GM19023 (cell line): ENCODE measurements at regions not wholly inside any gene's neighbourhood (a gene's known extent, or its start where the extent isn't known, plus 50 kb on each side); places are given as distances from the start of the nearest gene placed in this dataset.
"Not testable (repeated sequence)": the region's sequence is repeated elsewhere in the genome, so short reads cannot be mapped to it uniquely, and the experiment has no call there.

Experiments used
- ATAC-seq: cut with Tn5 transposase; IDR thresholded peaks from one replicate; pipeline ENCODE4 v1.9.1; 2021; ENCODE audit warnings: mild to moderate bottlenecking, moderate library complexity; ENCODE audit not compliant: unreplicated experiment

DNA sequence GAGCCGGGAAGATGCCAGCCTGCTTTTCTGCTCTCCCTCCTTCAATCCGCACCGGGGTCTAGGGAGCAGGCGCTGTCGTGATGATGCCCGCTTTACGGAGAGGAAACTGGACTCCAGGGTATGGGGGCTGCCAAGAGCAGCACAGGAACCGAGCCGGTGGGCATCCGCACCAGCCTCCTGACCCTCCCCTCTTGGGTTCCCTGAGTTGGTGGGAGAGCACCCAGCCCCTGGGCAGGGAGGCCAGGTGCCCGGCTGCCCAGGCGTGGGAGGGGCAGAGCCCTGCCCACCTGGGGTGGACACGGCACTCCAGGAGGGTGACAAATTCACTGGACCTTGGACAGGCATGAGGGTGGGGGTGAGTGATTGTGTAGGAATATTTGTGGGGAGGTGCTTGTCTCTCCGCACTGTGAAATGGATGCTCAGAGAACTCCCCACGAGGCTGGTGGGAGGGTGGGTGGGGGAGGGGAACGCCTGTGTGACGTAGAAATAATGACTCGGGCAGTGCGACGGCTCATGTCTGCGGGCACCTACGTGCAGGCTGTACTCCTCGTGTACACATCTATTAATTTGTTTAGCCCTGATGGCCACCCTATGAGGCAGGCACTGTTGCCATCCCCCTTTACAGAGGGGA, 173.4 kb downstream of the BMP7 start:
- ATAC-seq: no peak

DNA sequence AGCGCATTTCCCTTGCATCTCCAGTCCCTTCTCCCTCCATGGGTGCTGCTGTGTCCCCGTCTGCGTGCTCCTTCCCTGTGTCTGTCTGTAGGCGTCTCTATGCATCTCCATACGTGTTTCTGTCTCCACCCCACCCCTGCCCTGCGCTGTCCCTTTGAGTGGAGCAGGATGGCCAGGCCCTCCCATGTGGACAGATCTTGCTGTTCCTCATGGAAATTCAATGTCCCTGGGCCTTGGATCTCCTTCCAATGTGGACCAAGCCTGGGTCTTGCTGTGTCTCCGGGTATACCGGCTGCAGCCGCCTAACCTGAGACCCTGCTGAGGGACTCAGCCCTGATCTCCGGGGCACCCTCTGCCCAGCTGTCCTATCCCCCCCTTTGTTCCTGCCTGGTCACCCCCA, 172.7 kb downstream of the BMP7 start:
- ATAC-seq: no peak

DNA sequence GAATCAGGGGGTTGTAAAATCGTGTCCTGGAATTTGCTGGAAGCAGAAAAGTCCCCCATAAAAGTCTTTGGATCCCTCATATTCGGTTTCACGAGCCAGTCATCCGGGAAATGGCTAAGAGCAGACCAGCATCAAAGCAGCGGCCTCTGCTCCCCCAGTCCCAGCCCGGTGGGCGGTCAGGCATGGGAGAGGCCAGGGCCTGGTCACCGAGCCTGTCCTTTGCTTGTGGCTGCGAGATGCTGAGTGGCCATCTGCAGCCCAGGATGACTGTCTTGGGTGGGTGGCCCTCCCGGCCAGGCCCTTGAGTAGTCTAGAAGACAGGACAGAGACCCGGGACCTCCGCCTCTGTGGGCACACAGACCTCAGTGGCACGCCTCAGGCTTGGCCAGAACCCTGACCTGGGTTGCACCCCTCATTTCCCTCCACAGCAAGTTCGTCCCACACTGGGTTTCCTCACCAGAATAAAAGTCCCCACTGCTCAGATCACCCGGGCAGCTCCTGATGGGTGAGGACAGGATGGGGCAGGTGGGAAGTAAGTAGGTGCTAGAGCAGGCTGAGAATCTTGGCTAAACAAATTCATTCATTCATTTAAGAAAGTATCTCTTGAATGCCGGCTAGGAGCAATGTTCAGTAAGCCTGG, 172.1 kb downstream of the BMP7 start:
- no peak for ATAC-seq

DNA sequence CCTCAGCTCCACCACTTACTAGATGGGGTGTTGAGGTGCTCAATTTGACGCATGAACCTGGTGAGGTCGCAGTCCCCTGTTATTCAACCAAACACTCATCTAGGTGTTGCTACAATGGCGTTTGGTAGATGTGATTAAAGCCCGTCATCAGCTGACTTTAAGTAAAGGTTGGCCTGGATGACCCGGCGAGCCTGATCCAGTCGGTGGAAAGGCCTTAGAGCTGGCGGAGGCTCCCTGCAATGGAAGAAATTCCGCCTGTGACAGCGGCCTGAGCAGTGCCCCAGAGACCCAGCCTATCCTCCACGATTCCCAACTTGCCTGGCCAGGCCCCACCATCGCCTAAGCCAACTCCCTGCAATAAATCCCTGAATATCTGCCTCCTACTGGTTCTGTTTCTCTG, 171.4 kb downstream of the BMP7 start:
- ATAC-seq: no peak

DNA sequence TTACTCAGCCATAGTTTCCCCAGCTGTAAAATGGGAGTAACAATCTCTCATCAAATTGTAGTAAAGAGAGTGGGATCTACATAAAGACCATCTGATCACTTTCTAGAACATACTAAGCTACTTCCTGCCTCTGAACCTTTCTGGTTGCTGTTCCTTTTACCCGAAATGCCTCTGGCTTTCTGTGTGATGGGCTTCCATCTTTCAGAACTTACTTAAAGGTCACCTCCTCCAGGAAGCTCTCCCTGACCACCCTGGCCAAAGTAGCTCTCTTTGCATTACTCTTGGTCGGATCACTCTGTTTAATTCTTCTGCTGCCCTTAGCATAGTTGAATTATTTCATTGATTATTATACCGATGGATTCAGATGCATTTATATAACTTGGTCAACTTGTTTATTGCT, 171.0 kb downstream of the BMP7 start:
- ATAC-seq: no peak

DNA sequence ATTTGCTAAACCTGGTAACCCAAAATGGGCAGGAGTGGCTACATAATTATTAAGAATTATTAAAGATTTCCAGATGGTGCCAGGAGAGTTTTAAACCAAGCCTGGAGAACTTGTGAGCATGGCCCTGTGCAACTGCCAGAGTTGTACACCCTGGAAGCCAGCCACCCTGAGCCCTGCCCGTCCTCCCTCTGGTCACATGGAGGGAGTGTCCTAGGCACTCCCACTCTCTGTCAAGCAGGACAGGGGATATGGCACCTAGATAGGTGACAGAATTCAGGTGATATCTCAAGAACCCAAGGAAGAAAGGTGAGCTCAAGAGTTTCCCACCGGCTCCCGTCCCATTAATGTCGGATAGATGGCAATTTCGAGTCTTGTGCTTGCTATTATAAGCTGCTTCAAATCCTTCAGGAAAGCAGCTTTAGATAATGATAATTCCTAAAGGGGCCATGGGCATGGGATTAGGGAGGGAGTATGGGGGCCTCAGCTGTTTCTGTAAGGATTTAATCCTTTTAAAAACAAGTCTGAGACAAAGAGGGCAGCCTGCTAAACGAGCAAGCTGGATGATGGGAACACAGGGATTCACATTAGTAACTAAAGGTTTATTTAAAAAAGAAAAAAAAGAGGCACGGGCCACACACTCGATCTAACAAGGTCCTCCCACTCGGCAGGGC, 169.1 kb downstream of the BMP7 start:
- ATAC-seq: no peak

DNA sequence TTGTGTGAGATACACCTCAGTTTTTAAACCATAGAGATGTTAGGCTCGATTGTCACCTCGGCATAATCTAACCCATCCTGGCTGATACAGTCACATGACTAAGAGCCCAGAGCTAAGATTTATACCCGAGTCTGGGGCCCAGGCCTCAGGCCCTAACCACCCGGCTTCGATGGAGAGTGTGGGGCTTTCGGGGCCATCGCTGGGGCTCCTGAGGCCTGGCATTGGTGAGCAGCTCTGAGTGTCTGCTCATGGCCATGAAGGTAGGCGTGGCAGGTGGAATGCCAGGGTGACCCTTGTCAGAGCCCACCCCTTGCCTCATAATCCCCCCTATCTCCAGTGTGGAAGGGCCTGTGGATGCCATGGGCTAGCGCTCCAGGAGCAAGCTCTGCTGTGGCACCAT, 164.3 kb downstream of the BMP7 start:
- ATAC-seq: no peak

DNA sequence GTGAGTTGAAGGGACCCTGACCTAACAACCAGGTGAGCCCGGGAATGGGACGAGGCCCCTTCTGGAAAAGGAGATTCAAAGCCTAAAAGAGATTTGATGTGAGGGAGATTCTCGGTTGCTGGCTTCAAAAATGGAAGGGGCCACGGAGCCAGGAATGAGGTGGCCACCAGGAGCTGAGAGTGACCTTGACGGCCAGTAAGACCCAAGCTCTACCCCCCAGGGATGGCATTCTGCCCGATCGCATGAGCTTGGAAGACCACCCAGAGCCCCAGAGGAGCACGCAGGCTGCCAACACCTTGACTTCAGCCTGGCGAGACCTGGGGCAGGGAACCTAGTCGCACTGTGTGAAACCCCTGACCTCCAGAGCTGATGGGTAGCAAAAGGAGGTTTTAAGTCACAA, 163.9 kb downstream of the BMP7 start:
- ATAC-seq: no peak

DNA sequence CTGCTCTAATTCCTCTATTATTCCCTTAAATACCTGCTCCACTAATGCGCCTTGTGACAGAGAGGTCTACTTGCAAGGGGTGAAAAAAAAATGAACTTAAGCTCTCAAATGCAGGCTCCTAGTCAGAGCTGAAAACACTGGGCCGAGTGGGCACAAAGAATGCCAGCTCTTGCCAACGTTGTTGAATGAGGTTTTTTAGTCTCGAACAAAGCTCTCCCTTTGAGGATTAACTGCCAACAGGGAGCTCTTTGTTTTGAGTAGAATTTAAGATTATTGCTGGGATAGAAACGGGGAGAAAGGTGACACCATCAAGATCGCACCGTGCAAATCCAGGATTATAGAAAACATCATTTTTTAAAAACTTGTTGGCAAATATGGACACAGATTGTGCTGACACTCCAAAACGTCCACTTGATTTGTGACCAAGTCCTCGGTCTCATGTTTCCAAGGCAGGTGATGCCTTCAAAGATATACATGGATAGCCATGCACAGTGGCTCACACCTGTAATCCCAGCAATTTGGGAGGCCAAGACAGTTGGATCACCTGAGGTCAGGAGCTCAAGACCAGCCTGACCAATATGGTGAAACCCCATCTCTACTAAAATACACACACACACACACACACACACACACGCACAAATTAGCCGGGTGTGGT, 163.2 kb downstream of the BMP7 start:
- no peak for ATAC-seq

DNA sequence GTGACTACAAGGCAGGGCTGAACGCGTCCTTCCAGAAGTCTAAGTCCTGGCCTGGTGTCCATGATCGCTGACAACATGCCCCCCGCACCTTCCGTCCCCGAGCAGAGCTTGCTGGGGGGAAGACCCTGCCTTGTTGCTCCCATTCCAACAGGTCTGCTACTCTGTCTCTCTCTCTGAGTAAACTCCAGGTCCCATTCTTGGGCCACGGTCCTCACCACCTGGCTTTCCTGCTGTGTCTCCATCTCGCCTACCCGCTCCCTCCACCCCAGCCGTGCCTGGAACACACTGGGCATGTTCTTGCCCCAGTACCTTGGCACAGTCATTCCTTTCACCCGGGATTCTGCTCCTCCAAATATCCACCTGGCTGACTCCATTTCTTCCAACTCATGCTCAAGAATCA, 162.3 kb downstream of the BMP7 start:
- no peak for ATAC-seq

DNA sequence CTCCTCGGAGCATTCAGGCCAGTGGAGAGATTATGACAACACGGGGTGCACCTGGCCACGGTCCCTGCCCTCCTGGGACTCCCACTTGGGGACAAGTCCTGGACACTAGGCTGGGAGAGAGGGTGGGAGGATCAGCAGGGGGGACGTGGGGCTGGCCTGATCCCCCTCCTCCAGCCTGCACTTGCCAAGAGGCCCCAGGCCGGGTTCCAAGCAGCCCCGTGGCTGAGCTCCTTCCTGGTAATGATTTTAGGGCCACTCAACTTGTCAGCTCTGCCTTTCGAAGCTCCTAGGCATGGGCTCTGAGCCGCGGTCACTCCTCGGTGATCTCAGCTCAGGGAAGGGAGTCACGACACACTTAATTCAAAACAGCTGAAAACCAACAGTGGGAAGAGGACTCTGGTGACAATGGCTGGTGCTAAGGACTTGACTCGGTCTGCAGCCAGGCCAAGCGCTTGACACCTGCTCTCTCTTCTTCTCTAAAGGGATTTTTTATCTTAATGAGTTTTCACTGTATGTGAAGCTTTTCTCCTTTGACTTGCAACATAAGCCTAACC, 161.7 kb downstream of the BMP7 start:
- ATAC-seq: no peak

DNA sequence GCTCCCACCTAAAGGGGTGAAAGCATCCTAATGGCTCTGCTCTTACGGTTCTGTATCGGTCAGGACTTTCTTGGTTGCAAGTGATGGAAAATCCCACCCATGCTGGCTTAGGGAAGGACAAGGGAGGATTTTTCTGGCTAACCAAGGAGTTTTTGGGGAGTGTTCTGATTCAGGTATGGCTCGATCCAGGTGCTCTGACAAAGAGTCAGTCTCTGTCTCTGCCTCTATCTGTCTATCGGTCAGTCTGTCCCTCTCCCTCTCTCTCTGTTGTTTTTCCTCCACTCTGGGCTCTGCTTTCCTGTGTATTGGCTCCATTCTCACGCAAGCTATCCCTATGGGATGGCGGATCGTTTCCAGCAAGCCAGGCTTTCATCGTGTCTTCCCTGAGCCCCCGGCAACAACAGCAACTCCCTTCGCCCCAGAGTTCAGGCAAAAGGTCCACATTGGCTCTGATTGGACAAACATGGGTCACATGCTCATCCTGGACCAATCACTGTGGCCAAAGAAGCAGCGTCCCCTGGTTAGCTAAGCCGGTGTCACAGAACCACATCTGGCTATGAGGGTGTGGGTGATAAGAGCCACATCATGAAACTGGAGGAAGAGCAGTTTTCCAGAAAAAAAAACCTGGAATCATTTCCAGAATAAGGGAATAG, 160.3 kb downstream of the BMP7 start:
- no peak for ATAC-seq

DNA sequence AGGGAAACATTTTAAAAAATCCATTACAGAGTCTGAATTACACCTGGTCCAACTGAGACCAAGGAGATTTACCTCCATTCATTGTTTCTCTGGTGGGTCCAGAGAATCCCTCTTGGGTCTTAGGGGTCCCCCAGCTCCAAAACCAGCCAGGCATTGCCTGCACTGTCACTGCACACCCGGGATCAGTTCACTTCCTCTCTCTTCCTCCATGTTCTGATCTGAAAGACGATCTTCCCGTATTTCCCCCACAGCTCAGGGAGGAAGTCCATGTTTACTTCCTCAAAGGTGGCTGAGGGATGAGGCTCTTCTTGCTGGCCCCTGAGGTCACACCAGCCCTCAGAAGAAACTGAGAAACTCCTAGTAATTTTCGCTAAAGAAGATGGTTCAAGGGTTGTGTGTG, 159.7 kb downstream of the BMP7 start:
- no peak for ATAC-seq

DNA sequence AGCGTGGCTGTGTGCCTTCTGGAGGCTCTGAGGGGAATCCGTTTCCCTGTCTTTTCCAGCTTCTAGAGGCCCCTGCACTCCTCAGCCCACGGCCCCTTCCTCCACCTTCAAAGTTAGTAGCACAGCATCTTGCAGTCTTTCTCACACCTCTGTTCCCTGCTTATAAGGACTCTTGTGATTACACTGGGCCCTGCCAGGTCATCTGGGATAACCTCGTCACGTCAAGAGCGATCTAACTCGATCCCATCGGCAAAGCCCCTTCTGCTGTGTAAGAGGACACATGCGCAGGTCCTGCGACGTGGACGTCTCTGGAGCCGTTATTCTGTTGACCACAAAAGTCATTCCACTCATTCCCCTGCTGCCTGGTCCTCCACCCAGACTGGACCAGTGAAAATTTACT, 159.2 kb downstream of the BMP7 start:
- no peak for ATAC-seq

DNA sequence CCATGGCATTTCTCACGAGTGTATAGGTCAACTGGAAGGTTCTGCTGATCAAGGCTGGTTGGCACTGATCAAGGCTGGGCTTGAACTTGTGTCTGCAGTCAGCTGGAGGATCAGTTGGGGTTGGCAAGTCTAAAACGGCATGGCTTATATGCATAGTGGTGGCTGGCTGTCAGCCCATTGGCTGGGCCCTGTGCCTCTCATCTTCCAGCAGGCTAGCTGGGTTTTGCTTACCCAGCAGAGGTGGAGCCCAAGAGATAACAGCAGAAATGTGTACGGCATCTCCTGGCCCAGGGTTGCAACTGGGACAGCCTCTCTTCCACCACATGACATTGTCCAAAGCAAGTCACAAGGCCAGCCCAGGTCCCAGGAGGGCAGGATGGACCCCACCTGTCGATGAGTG, 158.2 kb downstream of the BMP7 start:
- ATAC-seq: no peak

DNA sequence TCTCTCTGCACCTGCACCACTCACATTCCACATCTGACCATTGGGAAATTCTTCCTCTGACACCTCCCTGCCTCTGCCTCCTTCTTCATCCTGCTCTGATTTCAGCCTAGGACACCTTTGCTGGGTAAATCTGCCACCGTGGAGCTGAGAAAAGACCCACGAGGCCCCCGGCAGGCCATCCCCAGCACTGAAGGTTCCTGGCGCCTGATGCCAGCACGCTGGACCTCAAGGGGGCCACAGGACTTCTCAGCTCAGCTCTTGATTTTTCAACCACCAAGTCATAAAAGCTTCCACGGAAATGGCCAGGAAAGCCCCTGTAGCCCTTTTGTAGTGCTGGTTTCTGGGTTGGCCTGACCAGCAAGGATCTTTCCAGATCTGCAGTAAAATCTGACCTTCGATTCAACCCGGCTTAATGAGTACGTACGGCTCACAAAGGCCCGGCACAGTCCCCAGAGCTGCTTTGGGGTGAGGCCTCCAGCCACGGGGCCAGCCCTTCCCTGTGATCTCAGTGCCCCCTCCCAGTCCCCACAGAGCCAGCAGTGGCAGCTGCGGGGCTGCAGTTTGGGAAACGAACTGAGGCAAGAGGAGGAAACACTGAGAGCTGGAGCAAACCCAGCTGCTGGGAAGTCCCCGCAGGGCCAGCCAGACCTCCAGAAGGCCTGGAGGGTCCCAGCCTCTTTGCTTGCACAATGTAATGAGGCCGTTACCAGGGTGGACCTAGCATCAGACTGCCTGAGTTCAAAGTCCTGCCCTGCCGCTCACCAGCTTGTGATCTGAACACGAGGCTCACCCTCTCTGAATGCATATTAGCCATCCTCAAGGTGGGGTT, 157.5 kb downstream of the BMP7 start:
- no peak for ATAC-seq

DNA sequence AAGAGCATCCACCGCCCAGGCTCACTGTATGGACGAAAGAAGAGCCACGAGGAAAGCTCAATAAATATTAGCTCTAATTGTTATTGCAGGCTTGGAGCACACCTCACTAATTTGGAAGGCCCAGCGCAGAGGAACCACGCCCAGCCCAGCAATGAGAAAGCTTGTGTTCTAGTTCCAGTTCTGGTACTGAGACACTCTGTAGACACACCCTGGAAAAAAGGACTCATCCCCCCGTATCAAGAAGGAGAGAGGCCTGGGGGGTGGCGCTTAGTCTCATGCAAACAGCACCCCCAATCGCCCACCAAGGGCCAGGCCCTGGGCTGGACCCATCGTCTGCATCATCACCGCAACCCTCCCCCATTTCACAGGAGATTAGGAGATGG, 156.9 kb downstream of the BMP7 start:
- ATAC-seq: no peak

DNA sequence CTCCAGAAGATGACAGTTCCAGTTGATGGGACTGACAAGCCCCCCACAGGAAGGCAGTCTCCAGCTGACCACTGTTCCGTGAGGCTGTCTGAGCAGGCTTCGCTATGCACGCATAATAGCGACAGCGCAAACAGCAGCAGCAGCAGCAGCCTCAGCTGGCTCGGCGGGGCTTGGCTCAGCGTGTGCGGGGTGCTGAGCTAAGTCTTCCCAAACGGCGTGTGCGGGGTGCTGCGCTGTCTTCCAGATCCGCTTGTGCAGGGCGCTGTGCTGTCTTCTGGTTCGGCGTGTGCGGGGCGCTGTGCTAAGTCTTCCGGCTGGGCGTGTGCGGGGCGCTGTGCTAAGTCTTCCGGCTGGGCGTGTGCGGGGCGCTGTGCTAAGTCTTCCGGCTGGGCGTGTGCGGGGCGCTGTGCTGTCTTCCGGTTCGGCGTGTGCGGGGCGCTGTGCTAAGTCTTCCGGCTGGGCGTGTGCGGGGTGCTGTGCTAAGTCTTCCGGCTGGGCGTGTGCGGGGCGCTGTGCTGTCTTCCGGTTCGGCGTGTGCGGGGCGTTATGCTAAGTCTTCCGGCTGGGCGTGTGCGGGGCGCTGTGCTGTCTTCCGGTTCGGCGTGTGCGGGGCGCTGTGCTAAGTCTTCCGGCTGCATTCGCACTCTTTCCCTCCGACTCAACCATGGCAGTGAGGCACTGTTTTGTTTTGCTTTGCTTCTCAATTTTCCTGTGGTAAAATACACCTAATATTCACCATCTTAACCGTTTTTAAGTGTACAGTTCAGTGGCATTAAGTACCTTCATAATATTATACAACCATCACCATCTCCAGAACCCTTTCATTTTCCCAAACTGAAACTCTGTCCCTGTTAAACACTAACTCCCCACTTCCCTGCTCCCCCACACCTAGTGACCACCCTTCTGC, 156.1 kb downstream of the BMP7 start:
- ATAC-seq: not testable (repeated sequence)

DNA sequence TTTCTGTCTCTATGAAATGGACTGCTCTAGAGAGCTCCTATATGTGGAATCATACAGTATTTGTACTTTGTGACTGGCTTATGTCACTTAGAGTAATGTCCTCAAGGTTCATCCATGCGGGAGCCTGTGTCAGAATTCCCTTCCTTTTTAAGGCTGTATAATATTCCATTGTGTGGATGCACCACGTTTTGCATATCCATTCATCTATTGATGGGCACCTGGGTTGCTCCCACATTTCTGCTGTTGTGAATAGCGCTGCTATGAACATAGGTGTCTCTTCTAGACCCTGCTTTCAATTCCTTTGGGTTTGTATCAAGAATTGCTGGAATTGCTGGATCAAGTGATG, 155.4 kb downstream of the BMP7 start:
- ATAC-seq: no peak
